CD4-positive, alpha-beta T cell treated with Interleukin-1 beta for 1 hour (primary cell): ENCODE measurements at regions not wholly inside any gene's neighbourhood (a gene's known extent, or its start where the extent isn't known, plus 50 kb on each side); places are given as distances from the start of the nearest gene placed in this dataset.

Experiments
- DNase-seq, 2 donors: peaks; one replicate each; pipeline ENCODE4 v3.0.0-alpha.2; 2020 to 2022

GRCh38 chr9:116007824-116008223 lies 145.8 kb upstream of the PAPPA start:
- no peak for DNase-seq

- no peak for DNase-seq
These were observed 145.3 kb upstream of the PAPPA start for GRCh38 chr9:116008278-116008677.

- no peak for DNase-seq
These were observed 144.2 kb upstream of the PAPPA start for GRCh38 chr9:116009420-116009819.

GRCh38 chr9:116015855-116016254 lies 137.7 kb upstream of the PAPPA start:
- DNase-seq, result no peak

- DNase-seq, result no peak
These were observed 133.4 kb upstream of the PAPPA start for GRCh38 chr9:116020146-116020545.

GRCh38 chr9:116020801-116021200 lies 132.8 kb upstream of the PAPPA start:
- no peak for DNase-seq

- no peak for DNase-seq
These were observed 126.5 kb upstream of the PAPPA start for GRCh38 chr9:116027096-116027495.

- DNase-seq, result no peak
These were observed 126.1 kb upstream of the PAPPA start for GRCh38 chr9:116027511-116027910.

GRCh38 chr9:116027951-116028350 lies 125.6 kb upstream of the PAPPA start:
- no peak for DNase-seq

GRCh38 chr9:116030517-116030916 lies 123.1 kb upstream of the PAPPA start:
- no peak for DNase-seq

GRCh38 chr9:116032683-116033440 lies 120.7 kb upstream of the PAPPA start:
- DNase-seq, result no peak

- no peak for DNase-seq
These were observed 114.3 kb upstream of the PAPPA start for GRCh38 chr9:116039312-116039711.

GRCh38 chr9:116039893-116040292 lies 113.7 kb upstream of the PAPPA start:
- no peak for DNase-seq

- DNase-seq, result no peak
These were observed 111.3 kb upstream of the PAPPA start for GRCh38 chr9:116042321-116042720.

- DNase-seq, result no peak
These were observed 108.5 kb upstream of the PAPPA start for GRCh38 chr9:116045083-116045482.

- DNase-seq, result no peak
These were observed 105.5 kb upstream of the PAPPA start for GRCh38 chr9:116048081-116048480.

- no peak for DNase-seq
These were observed 104.1 kb upstream of the PAPPA start for GRCh38 chr9:116049456-116049855.

- DNase-seq, result no peak
These were observed 102.1 kb upstream of the PAPPA start for GRCh38 chr9:116051528-116051927.

GRCh38 chr9:116055536-116055935 lies 98.1 kb upstream of the PAPPA start:
- DNase-seq, result no peak

GRCh38 chr9:116057371-116057770 lies 96.2 kb upstream of the PAPPA start:
- DNase-seq, result no peak

- DNase-seq, result no peak
These were observed 95.2 kb upstream of the PAPPA start for GRCh38 chr9:116058421-116058820.

GRCh38 chr9:116059466-116059865 lies 94.1 kb upstream of the PAPPA start:
- no peak for DNase-seq

- no peak for DNase-seq
These were observed 93.0 kb upstream of the PAPPA start for GRCh38 chr9:116060631-116061030.

- DNase-seq, result no peak
These were observed 91.9 kb upstream of the PAPPA start for GRCh38 chr9:116061546-116062205.

GRCh38 chr9:116062206-116062550 lies 91.4 kb upstream of the PAPPA start:
- no peak for DNase-seq
